ENCODE measurements at regions not wholly inside any gene's neighbourhood (a gene's known extent, or its start where the extent isn't known, plus 50 kb on each side); places are given as distances from the start of the nearest gene placed in this dataset.

- ChIA-PET POLR2A (no interaction called here), CTCF (no interaction called here)
- no peak for TF ChIP-seq CTCF (IDR thresholded peaks at IDR 0.05; ENCODE audit: insufficient read depth, low read length, missing control alignments)
- no peak overlapping the region for H3K4me3 ChIP-seq (ENCODE audit: low read depth, low read length)
- no peak for DNase-seq (ENCODE audit: low read depth, low spot score)
These were observed 1633.0 kb upstream of the PCDH20 start for GRCh38 chr13:63048653-63049052.

- CTCF ChIA-PET, result no interaction called here
- no peak for DNase-seq (ENCODE audit: low read depth, low spot score)
- POLR2A ChIA-PET, result no interaction called here
- no peak for TF ChIP-seq CTCF (IDR thresholded peaks at IDR 0.05; ENCODE audit: insufficient read depth, low read length, missing control alignments)
- no peak overlapping the region for H3K4me3 ChIP-seq (ENCODE audit: low read depth, low read length)
These were observed 1629.1 kb upstream of the PCDH20 start for GRCh38 chr13:63044589-63045313.

GRCh38 chr13:63042686-63043085 lies 1627.0 kb upstream of the PCDH20 start:
- no peak for TF ChIP-seq CTCF (IDR thresholded peaks at IDR 0.05; ENCODE audit: insufficient read depth, low read length, missing control alignments)
- CTCF ChIA-PET, result no interaction called here
- H3K4me3 ChIP-seq (ENCODE audit: low read depth, low read length), result no peak overlapping the region
- DNase-seq (ENCODE audit: low read depth, low spot score), result no peak
- POLR2A ChIA-PET, result no interaction called here

GRCh38 chr13:63041640-63042414 lies 1626.2 kb upstream of the PCDH20 start:
- no peak for TF ChIP-seq CTCF (IDR thresholded peaks at IDR 0.05; ENCODE audit: insufficient read depth, low read length, missing control alignments)
- H3K4me3 ChIP-seq (ENCODE audit: low read depth, low read length), result no peak overlapping the region
- DNase-seq (ENCODE audit: low read depth, low spot score), result no peak
- CTCF ChIA-PET, result no interaction called here
- POLR2A ChIA-PET, result no interaction called here

- no peak overlapping the region for H3K4me3 ChIP-seq (ENCODE audit: low read depth, low read length)
- CTCF ChIA-PET, result no interaction called here
- POLR2A ChIA-PET, result no interaction called here
- TF ChIP-seq CTCF (IDR thresholded peaks at IDR 0.05; ENCODE audit: insufficient read depth, low read length, missing control alignments), result no peak
- DNase-seq (ENCODE audit: low read depth, low spot score), result no peak
These were observed 1610.7 kb upstream of the PCDH20 start for GRCh38 chr13:63026285-63026797.

GRCh38 chr13:63025741-63026140 lies 1610.1 kb upstream of the PCDH20 start:
- ChIA-PET POLR2A (no interaction called here), CTCF (no interaction called here)

More at GRCh38 chr13:63025741-63026140, 1610.1 kb upstream of the PCDH20 start:
- no peak overlapping the region for H3K4me3 ChIP-seq (ENCODE audit: low read depth, low read length)
- no peak for TF ChIP-seq CTCF (IDR thresholded peaks at IDR 0.05; ENCODE audit: insufficient read depth, low read length, missing control alignments)
- no peak for DNase-seq (ENCODE audit: low read depth, low spot score)
